ENCODE measurements at regions not wholly inside any gene's neighbourhood (a gene's known extent, or its start where the extent isn't known, plus 50 kb on each side); places are given as distances from the start of the nearest gene placed in this dataset.
A peak's percentile ranks its signal among the peaks of the same experiment; 100 is the strongest.
"Not testable (repeated sequence)": the region's sequence is repeated elsewhere in the genome, so short reads cannot be mapped to it uniquely, and the experiment has no call there.

DNA sequence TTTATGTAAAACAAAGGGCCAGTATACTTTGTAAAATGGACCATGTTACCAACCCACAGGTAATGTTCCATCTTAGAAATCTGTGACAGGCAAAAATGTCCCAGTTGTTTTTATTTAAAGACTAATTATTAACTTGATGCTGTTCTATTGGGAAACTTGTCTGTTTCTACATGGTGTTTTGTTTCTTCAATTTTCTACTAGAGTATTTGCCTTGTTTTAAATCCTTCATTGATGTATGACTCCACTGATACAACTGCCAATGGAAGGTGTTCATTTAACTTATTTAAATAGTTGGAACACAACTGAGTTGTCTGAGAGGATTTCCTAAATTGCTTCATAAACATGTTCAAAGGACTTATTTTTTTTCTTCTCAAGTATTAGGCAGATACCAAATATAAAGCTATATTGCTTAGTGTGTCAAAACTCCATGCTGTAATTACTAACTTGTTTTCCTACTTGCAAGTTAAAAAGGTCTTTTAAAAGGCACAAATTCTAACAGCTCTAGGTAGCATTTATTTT is 152.0 kb upstream of the XPO1 start:
- in situ Hi-C loops (cut with HindIII; ENCODE audit: low pct_ligation_motif_present, low pct_unique_long_range_greater_than_20kb, low sequenced_read_pairs), result no loop called here
- DNase-seq, result no peak

DNA sequence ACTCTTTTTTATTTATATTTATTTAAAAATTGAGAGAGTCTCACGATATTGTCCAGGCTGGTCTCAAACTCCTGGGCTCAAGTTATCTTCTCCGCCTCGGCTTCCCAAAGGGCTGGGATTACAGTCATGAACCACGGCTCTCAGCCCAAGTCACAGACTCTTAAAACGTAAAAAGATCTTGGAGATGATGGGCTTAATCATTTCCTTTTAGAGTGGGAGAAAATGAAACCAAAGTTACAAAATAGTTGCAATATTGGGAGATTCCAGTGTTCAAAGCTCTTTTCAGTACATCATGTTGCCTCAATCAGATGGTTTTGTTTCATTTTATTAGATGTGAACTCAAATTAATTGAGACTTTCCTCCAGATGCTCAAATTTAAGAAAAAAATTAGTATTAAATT is 151.4 kb upstream of the XPO1 start:
- no peak for DNase-seq
- in situ Hi-C loops (cut with HindIII; ENCODE audit: low pct_ligation_motif_present, low pct_unique_long_range_greater_than_20kb, low sequenced_read_pairs), result no loop called here

DNA sequence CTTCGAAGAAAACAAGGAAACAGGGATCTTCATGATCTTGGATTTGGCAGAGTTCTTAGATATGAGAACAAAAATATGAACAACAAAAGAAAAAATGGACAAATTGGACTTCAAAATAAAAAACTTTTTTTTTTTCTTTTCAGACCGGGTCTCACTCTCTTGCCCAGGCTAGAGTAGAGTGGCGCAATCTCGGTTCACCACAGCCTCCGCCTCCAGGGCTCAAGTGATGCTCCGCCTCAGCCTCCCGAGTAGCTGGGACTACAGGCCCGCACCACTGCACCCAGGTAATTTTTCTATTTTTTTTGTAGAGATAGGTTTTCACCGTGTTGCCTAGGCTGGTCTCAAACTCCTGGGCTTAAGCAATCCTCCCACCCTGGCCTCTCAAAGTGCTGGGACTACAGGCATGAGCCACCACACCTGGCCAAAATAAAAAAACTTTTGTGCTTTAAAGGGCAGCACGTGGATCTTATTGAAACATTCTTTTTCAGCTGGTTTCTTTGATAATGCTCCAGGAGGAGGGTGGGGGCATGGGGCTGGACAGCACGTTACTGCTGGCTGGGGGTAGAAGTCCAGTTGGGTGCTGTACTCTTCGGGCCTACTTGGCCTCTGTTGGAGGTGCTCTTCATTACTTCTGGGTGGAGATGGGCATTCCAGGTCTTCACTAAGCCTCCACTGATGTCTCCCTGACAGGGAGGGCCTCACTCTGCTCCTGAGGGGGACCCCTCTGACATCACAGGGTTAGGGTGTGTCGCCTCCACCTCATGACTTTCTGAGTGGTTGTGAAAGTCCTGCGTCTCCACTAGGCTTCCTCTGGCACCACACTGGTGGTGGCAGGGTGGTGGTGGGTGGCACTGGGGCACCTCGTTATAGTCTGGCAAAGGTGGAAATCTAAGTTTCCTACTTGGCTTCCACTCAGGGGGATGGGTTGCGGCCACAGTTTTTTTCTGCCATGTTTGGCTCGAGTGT is 150.5 kb upstream of the XPO1 start:
- in situ Hi-C loops (cut with HindIII; ENCODE audit: low pct_ligation_motif_present, low pct_unique_long_range_greater_than_20kb, low sequenced_read_pairs), result no loop called here
- no peak for DNase-seq

DNA sequence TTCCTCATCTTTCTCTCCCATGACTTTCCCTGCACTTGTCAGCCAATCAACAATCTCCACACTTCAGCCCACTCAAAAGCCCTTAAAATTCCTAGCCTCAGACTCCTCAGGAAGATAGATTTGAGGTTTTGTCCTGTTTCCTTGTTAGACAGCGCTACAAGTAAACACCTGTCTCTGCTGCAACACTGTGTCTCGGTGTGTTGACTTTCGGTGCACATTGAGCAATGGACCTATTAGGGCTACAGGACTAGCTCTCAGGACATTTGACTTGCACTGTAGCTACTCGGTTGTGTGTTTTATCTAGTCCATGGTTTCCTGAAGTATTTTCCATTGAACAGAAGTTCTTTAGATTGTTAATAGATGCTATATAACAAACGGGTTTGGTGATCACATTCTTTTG is 140.9 kb upstream of the XPO1 start:
- in situ Hi-C loops (cut with HindIII; ENCODE audit: low pct_ligation_motif_present, low pct_unique_long_range_greater_than_20kb, low sequenced_read_pairs), result no loop called here
- DNase-seq, result no peak

DNA sequence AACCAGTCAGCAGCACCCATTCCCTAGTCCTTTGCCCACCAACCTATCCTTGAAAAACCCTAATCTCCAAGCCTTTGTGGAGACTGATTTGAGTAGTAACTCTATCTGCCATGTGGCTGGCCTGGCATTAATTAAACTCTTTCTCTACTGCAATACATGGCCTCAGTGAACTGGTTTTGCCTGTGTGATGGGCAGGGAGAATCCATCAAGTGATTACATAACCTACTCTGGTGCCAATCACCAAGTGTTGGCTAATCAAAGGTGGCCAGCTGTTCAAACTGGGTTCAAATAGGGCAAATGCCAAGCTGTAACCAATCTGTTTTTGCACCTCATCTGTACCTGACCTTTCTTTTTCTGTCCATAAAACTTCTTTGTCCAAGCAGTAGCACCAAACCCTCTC is 139.8 kb upstream of the XPO1 start:
- DNase-seq, result no peak
- in situ Hi-C loops (cut with HindIII; ENCODE audit: low pct_ligation_motif_present, low pct_unique_long_range_greater_than_20kb, low sequenced_read_pairs), result no loop called here

DNA sequence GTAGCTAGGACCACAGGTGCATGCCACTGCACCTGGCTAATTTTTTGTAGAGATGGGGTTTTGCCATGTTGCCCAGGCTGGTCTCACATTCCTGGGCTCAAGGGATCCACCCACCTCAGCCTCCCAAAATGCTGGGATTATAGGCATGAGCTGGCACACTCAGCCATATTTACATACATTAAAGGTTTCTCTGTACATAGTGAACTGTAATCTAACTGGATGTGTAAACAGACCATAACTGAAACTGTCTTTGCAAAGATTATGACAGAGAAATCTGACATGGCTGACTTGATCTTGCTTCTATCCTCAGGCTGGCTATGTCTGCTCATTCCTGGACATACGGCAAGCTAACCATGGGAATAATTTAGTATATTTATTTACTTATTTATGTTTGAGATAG is 139.2 kb upstream of the XPO1 start:
- no peak for DNase-seq
- in situ Hi-C loops (cut with HindIII; ENCODE audit: low pct_ligation_motif_present, low pct_unique_long_range_greater_than_20kb, low sequenced_read_pairs), result no loop called here

DNA sequence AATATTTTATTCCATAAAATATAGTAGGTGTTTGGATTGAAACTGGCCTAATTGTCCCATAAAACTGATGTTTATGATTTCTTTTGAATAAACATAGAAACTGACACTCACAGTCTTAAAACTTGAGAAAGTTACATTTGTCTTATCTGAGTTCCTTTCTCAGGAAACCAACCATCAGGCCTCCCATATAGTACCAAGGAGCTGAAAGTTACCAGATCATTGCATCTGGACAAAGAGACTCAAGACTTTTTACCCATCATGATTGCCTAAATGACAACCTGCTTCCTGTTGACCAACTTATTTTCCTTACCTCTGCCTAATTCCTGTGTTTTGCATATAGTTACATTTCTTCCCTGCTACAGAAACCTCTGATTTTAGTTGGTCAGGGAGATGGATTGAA is 137.0 kb upstream of the XPO1 start:
- DNase-seq, result no peak
- in situ Hi-C loops (cut with HindIII; ENCODE audit: low pct_ligation_motif_present, low pct_unique_long_range_greater_than_20kb, low sequenced_read_pairs), result no loop called here

DNA sequence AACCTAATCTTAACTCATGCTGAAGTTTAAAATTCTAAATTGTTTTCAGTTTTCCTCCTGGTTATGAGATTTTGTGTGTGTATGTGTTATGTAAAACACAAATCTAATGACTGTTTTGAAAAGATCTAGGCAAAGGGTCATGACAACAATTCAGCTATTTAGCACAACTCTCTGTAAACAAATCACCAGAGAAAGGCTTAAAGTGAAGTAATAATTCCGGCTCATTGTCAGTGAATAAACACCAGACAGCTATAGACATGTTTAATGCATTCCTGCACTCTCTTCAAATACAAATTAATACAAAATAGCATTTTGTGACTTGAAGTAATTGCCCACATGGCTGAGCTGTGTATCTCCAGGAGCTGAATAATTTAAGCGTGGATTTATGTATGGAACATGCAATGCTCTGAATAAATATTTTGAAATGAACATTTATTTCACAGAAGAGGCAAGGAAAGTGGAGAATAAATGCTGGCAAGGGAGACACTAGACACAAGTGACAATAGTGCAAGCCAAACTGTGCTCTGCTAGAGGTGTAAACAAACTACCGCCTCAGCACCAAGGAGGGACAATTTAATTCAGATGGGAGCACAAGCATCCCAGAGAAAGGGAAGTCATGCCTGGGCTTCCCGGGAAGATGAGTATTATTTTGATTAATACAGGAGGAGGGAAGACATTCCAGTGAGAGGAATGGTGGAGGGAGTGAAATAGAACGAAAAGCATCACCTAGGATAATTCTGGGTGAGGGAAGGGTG is 133.6 kb upstream of the XPO1 start:
- DNase-seq, result no peak
- in situ Hi-C loops (cut with HindIII; ENCODE audit: low pct_ligation_motif_present, low pct_unique_long_range_greater_than_20kb, low sequenced_read_pairs), result no loop called here

DNA sequence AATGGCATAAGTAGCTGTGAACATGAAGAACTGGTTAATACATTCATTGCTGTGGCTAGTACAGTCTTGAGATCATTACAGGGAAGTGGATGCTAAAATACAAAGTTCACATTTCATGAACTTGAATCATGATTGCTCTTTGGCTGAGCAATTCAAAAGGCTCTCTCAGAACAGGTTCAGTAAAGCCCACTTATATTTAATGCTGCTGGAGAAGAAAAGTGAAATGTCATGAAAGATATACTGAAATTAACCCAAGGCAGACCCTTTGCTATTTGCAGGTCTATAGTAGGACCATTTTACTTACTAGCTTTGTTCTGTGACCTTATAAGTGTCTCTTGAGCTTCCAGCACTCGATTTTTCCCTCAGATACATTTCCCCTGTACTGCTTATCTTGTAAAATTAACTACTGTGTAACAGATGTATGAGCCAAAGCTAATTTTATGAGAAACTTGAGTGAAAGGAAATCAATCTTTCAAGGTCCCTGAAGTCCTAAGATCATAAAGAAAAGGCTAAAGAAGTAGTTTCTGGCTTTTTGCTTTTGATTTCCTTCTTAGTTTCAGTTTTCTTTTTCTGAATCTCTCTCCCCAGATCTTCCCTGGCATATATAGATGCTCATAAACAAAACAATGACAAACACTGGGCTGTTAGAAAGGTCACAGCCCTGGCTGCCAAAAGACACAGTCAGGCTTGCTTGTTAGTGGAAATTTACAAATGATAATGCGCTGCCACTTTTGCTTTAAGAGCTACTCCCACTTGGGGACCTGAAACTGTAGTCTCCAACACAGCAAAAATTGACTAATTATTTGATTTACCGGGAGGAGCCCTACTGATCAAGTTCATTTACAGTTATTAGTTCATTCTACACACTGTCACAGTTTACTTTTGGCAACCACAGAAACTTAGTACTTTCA is 132.7 kb upstream of the XPO1 start:
- in situ Hi-C loops (cut with HindIII; ENCODE audit: low pct_ligation_motif_present, low pct_unique_long_range_greater_than_20kb, low sequenced_read_pairs), result no loop called here
- peak; percentile 54 for DNase-seq

DNA sequence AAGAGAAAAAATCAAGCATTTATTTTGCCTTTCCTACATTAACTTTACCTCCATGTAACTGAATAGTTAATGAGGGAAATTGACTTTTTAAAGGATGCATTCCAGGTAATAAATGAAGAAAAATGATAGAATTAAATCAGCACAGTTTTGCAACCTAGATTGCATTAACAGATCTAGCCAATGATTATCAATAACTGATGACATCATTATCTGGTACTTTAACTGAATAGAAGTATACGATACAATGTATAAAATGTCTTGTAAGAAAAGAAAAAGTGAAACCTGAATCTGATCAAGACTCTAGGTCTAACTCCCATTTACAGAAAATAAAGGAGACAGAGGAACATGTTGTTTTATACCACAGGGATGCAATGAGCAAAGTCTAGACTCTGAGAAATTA is 126.0 kb upstream of the XPO1 start:
- DNase-seq, result no peak
- in situ Hi-C loops (cut with HindIII; ENCODE audit: low pct_ligation_motif_present, low pct_unique_long_range_greater_than_20kb, low sequenced_read_pairs), result no loop called here

DNA sequence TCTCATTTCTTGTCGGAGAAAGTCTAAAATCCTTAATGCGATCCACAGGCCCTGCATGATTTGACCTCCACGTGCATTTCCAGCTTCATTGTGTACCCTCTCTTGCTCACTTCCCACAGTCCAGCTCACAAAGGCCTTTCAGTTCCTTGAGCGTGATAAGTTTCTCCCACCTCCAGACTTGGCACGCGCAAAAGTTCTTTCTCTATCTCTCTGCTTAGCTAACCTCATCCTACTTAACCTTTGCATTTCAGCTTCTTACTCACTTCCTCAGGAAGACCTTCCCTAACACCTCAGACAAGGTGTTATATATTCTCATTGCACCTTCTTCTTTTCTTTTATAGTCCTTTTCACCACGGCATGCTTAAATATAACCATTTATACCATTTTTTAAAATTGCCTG is 124.8 kb upstream of the XPO1 start:
- in situ Hi-C loops (cut with HindIII; ENCODE audit: low pct_ligation_motif_present, low pct_unique_long_range_greater_than_20kb, low sequenced_read_pairs), result no loop called here
- no peak for DNase-seq

DNA sequence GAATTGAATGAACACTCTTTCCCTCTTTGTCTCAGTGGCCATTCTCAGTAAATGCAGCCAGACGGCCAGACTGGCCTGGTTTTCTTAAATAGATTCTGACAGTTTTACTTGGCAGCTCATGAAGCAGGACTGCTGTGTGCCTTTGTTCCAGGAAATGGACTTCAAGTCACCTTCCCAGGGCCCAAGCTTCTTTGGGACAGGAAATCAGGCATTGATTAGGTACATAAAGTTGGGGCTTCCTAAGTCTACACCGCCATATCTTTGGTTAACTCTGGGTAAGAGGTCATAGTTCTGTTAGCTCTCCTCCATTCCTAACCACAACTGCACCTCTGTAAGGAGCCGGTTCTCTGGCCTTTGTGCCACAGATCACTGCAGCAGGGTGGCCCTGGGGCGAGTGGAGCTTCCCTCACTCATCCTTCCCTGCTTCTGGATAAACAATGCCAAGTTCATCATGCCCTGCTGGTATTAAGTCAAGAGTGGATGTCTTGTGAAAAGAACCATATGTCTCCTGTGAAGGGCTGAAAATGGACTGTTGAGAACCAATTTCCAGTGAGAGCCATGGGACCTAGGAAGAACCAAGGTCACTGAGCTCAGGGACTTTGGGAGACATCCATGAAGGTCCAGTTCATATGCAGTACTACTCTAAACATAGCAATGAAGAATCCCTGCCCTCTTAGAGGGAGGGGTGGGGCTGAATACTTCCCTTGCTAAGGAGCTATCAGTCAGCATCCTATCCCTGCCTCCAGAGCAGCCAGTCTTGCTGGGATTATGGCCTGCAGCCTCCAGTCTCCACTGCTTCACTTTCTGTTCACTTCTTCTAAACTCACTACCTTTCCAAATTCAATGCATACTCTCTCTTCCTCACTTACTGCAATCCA is 122.6 kb upstream of the XPO1 start:
- in situ Hi-C loops (cut with HindIII; ENCODE audit: low pct_ligation_motif_present, low pct_unique_long_range_greater_than_20kb, low sequenced_read_pairs), result no loop called here
- DNase-seq, result no peak

DNA sequence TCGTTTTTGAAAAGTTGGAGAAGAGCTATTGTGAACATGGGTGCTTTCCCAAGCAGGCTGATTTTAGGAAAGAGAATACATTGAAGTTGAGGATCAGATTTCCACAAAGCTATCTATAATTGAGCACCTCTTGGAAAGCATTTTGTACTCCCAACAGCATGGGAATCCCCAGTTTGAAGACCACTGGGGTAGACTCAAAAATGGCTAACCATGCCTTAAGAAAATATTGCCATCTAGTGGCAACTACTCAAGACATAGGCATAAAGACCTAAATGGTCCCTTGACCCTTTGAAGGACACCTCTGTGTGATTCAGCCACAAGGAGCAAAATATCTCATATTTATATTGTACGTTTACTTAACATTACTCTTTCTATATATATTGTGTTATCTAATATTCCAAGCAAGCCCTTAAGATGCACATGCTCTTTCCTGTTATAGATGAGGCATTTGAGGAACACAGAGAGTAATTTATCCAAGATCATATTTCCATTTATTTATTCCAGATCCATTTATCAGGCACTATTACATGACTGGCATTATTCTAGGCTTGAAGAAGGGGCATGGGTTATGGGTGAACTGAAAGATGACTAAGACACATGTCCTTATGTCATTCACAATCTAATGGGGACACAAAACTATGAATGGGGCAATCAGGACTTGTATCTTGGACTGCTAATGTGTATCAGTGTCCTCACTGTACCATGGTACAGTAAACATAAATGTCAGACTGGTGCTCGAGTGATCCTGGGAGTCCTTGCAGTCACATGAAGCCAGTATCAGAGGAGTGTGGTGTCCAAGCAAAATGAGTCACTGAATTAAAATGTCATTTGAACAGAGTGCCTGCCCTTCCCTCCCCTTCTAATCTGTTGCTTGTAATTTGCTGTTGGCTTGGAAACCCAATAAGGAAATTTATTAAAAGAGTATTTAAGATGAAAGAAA is 121.0 kb upstream of the XPO1 start:
- in situ Hi-C loops (cut with HindIII; ENCODE audit: low pct_ligation_motif_present, low pct_unique_long_range_greater_than_20kb, low sequenced_read_pairs), result no loop called here
- peak; percentile 64 for DNase-seq

DNA sequence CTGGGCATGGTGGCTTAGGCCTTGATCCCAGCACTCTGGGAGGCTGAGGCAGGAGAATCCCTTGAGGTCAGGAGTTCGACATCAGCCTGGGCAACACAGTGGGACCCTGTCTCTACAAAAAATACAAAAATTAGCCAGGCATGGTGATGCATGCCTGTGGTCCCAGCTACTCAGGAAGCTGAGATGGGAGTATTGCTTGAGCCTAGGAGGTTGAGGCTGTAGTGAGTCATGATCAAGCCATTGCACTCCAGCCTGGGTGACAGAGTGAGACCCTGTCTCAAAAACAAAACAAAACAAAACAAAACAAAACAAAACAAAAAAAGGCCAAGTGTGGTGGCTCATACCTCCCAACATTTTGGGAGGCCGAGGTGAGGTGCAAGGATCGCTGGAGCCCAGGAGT is 111.8 kb upstream of the XPO1 start:
- in situ Hi-C loops (cut with HindIII; ENCODE audit: low pct_ligation_motif_present, low pct_unique_long_range_greater_than_20kb, low sequenced_read_pairs); DNase-seq: not testable (repeated sequence)

DNA sequence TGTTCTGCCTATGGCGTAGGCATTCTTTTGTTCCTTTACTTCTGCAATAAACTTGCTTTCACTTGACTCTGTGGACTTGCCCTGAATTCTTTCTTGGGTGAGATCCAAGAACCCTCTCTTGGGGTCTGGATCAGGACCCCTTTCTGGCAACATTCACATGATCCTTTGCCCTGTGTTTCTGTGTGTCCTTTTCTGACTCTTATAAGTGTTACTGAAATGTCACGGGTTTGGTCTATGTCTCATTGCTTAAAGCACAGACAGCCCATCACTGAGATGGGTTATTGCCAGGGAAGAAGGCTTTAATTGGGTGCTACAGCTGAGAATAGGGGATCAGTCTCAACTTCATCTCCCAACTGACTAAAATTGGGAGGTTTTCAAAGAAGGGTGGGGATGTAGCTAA is 110.9 kb upstream of the XPO1 start:
- in situ Hi-C loops (cut with HindIII; ENCODE audit: low pct_ligation_motif_present, low pct_unique_long_range_greater_than_20kb, low sequenced_read_pairs), result no loop called here
- no peak for DNase-seq

DNA sequence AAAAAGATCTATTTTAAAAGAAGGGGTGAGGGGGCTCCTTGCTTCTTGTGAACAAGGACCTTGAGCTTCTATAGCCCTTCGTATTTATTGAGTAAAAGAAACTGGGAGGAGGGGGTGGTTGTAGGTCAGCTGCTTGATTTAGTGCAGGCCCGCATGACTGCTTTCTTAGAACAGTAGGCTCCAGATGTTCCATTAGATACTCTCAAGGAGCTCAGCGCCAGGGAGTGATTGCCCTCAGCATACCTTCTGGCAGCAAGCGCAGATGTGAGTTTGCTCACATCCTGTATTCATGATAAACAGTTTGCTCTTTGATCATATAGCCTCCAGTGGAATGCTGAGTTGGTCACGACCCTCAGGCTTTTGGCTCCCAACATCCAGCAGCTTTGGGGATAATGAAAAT is 108.9 kb upstream of the XPO1 start:
- in situ Hi-C loops (cut with HindIII; ENCODE audit: low pct_ligation_motif_present, low pct_unique_long_range_greater_than_20kb, low sequenced_read_pairs), result no loop called here
- DNase-seq, result no peak

DNA sequence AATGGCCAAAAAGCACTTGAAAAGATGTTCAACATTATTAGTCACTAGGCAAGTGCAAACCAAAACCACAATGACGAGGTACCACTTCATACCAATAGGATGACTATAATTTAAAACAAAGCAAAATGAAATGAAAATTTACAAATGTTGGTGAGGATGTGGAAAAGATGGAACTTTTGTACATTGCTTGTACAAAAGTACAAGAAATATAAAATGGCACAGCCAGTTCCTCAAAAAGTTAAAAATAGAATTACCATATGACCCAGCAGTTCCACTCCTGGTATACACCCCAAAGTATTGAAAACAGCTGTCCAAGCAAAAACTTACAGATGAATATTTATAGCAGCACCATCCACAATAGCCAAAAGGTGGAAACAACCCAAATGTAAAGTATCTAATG is 107.8 kb upstream of the XPO1 start:
- in situ Hi-C loops (cut with HindIII; ENCODE audit: low pct_ligation_motif_present, low pct_unique_long_range_greater_than_20kb, low sequenced_read_pairs), result no loop called here
- DNase-seq, result peak; percentile 69
